ENCODE measurements at regions not wholly inside any gene's neighbourhood (a gene's known extent, or its start where the extent isn't known, plus 50 kb on each side); places are given as distances from the start of the nearest gene placed in this dataset.

DNA sequence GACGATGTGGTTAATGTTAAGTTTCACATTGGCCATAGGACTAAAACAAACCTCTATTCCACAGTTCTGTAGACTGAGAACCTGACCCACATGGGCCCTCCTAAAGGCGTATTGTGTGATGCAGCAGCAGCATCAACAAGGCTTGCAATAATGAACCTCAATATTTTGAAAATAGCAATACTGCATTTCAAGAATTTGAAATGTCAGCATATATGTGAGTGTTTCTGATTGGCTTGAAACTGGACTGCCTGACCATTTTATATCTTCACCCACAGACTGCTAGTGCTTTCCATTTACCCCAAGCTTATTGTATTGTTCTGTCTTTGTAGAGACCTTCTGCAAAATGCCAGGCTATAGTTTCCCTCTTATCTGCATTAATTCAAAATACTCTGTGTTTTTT, 1122.3 kb downstream of the IGSF11 start:
- DNase-seq (ENCODE audit: extremely low spot score), result no peak
- ChIA-PET POLR2A (no interaction called here), CTCF (no interaction called here)
- no peak for TF ChIP-seq CTCF (IDR thresholded peaks at IDR 0.05; ENCODE audit: control extremely low read depth, extremely low read depth, low read depth, missing control alignments)

GRCh38 chr3:117914540-117915100, 1120.0 kb downstream of the IGSF11 start:
- no peak for DNase-seq (ENCODE audit: extremely low spot score)
- CTCF ChIA-PET, result interaction anchor here (1.7 kb wide), 1 partner anchor 8 kb away, joined by 7 read pairs; no protein-coding TSS in a partner anchor
- POLR2A ChIA-PET, result no interaction called here
- TF ChIP-seq CTCF (IDR thresholded peaks at IDR 0.05; ENCODE audit: control extremely low read depth, extremely low read depth, low read depth, missing control alignments), result no peak

DNA sequence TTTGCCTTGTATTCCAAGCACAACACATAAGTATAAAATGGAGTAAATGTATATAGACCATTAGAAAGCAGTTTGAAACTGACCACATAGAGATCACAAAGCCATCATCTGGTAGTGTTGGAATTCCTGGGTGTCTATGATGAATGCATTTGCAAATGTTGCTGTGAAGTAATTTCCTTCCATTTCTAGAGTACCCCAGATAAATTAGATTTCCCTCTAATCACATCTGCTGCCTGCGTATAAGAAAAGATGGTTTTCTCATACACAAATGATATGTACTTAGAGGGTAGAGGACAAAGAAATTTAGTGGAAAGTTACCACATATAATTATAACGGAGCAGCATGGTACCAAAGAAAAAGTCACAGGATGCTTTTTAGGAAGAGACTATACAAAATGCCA, 1117.8 kb downstream of the IGSF11 start:
- POLR2A ChIA-PET, result no interaction called here
- TF ChIP-seq CTCF (IDR thresholded peaks at IDR 0.05; ENCODE audit: control extremely low read depth, extremely low read depth, low read depth, missing control alignments), result no peak
- CTCF ChIA-PET, result no interaction called here
- no peak for DNase-seq (ENCODE audit: extremely low spot score)

GRCh38 chr3:117919621-117920020, 1115.0 kb downstream of the IGSF11 start:
- no peak for DNase-seq (ENCODE audit: extremely low spot score)
- POLR2A ChIA-PET, result no interaction called here
- no peak for TF ChIP-seq CTCF (IDR thresholded peaks at IDR 0.05; ENCODE audit: control extremely low read depth, extremely low read depth, low read depth, missing control alignments)
- CTCF ChIA-PET, result interaction anchor here (1.4 kb wide), 1 partner anchor 13 kb away, joined by 3 read pairs; no protein-coding TSS in a partner anchor

DNA sequence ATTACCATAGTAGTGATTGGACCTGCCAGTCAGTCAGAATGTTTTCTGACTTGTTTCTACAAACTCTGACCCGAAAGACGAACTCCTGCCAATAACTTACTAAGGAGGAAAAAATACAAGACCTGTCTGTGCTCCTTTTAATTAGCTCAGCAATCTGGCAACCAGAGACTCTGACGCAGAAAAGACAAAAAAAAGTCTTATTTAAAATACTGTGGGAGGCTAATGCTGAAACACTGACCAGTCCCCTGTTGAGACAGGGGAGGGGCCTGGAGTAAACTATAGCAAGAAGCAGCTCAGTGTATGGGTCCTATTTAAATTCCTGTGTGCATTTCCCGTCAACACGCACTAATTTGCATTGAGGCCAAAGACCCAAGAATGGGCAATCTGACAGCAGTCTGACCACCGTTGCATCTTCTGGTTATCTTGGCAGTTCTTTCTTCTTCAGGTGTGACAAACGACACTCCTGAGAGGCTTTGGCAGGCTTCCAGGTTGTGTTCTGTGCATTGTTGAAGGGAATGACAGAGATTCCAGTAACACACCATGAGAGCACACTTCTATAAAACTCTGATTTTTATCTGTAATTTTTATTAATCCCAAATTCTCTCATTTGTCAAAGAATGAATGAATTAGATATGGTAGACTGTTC, 1114.3 kb downstream of the IGSF11 start:
- ChIA-PET POLR2A (no interaction called here), CTCF (no interaction called here)
- TF ChIP-seq CTCF (IDR thresholded peaks at IDR 0.05; ENCODE audit: control extremely low read depth, extremely low read depth, low read depth, missing control alignments), result no peak

DNA sequence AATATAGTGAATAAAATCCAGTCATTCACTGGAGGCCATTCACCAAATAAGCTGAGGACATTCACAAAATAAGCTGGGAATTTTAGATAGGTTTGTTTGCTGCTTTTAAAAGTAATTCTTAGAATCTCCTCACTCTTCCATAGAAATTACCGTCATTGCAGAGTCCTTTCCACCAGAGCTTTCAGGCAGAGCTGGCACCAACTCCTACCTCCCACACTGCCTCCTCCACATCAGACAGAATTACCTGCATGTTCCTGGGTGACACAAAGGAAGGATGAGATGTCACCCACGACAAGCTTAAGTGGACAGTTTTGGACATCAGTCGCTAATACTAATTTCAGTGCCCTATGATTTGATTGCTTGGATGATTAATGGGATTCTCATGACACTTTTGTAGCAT, 1113.2 kb downstream of the IGSF11 start:
- ChIA-PET CTCF (interaction anchor here (1.0 kb wide), 1 partner anchor 24 kb away, joined by 3 read pairs; no protein-coding TSS in a partner anchor), POLR2A (no interaction called here)
- no peak for TF ChIP-seq CTCF (IDR thresholded peaks at IDR 0.05; ENCODE audit: control extremely low read depth, extremely low read depth, low read depth, missing control alignments)
- no peak for DNase-seq (ENCODE audit: extremely low spot score)

More for the DNA sequence above, 1114.3 kb downstream of the IGSF11 start:
- no peak for DNase-seq (ENCODE audit: extremely low spot score)
